Peyer's patch (tissue), 4 donors: ENCODE measurements at regions not wholly inside any gene's neighbourhood (a gene's known extent, or its start where the extent isn't known, plus 50 kb on each side); places are given as distances from the start of the nearest gene placed in this dataset.

Experiments
- DNase-seq, 3 donors: peaks; one replicate each; pipeline ENCODE4 v3.0.0-alpha.2; 2017 to 2019
- H3K27ac ChIP-seq, 4 donors: fragments of 200-600 bp; sonication (generic); one replicate each; pipeline ENCODE4 v1.5.1; 2016 to 2019
- H3K27me3 ChIP-seq, 2 donors: fragments of 200-600 bp; sonication (generic); one replicate each; pipeline ENCODE4 v1.5.1; 2019
- H3K36me3 ChIP-seq, 3 donors: fragments of 200-600 bp; sonication (generic); one replicate each; pipeline ENCODE4 v1.5.1; 2016 to 2019
- H3K4me1 ChIP-seq, 4 donors: fragments of 200-600 bp; sonication (generic); one replicate each; pipeline ENCODE4 v1.5.1; 2016 to 2019
- H3K4me3 ChIP-seq, 4 donors: fragments of 200-600 bp; sonication (generic); 1 replicate in 3 of 4; 2 replicates in 1 of 4; pipeline ENCODE4 v1.5.1; 2016 to 2019; ENCODE audit warnings: mild to moderate bottlenecking in 1 of 4
- H3K9me3 ChIP-seq, 4 donors: fragments of 200-600 bp; sonication (generic); one replicate each; pipeline ENCODE4 v1.5.1; 2016 to 2019; ENCODE audit warnings: mild to moderate bottlenecking in 1 of 4
- POLR2A ChIP-seq, 2 donors: fragments of 450-650 bp; IDR thresholded peaks; one replicate each; pipeline ENCODE4 v1.5.1; 2017; ENCODE audit warnings: antibody characterized with exemption in 2 of 2, mild to moderate bottlenecking in 2 of 2, moderate library complexity in 2 of 2
- TF ChIP-seq, protein P1 (sequence below), 6 experiments: fragments of 450-650 bp in 4 of 6; fragments of 200-600 bp in 2 of 6; sonication (generic) in 1 of 6; IDR thresholded peaks; one replicate each; pipeline ENCODE4 v1.5.1; 2017 to 2019; ENCODE audit warnings: antibody characterized with exemption in 6 of 6, mild to moderate bottlenecking in 3 of 6, moderate library complexity in 1 of 6

DNA sequence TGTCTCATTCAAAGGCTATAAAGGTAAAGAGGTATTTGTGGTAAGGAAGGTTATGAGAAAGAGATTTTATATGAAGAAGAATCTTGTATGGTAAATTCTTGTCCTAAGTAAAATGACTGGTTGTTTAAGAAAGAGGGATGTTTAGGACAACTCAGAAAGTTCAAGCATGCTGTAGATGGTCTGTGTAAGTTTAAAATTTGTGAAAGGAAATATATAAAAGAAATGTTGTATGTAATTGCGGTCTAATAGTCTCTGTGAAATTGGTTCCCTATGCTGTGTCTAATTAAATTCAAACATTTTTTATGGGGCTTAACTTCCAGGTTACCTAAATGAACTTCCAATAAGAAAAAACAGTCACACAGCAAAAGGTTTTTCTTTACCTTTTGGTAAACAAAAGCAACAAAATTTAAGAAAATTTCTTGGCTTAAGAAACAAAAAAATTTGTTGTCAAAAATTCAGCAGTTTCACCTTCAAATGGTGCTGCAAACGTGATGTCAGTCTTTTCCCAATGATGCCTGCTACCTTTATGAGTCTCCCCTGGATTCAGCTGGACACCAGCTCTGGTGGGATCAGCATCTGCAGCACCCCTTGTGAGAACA is 83.0 kb upstream of the FCN1 start:
- Histone ChIP-seq H3K27ac (no peak overlapping the region), H3K4me3 (no peak overlapping the region), H3K36me3 (no peaks in the 10 kb centered on the region), H3K4me1 (no peaks in the 10 kb centered on the region), H3K9me3 (no peaks in the 10 kb centered on the region), H3K27me3 (no peaks in the 10 kb centered on the region)
- DNase-seq: no peak
- TF ChIP-seq POLR2A (IDR thresholded peaks at IDR 0.05): no peak
- TF ChIP-seq, protein P1, sequence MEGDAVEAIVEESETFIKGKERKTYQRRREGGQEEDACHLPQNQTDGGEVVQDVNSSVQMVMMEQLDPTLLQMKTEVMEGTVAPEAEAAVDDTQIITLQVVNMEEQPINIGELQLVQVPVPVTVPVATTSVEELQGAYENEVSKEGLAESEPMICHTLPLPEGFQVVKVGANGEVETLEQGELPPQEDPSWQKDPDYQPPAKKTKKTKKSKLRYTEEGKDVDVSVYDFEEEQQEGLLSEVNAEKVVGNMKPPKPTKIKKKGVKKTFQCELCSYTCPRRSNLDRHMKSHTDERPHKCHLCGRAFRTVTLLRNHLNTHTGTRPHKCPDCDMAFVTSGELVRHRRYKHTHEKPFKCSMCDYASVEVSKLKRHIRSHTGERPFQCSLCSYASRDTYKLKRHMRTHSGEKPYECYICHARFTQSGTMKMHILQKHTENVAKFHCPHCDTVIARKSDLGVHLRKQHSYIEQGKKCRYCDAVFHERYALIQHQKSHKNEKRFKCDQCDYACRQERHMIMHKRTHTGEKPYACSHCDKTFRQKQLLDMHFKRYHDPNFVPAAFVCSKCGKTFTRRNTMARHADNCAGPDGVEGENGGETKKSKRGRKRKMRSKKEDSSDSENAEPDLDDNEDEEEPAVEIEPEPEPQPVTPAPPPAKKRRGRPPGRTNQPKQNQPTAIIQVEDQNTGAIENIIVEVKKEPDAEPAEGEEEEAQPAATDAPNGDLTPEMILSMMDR (IDR thresholded peaks at IDR 0.05): no peak

DNA sequence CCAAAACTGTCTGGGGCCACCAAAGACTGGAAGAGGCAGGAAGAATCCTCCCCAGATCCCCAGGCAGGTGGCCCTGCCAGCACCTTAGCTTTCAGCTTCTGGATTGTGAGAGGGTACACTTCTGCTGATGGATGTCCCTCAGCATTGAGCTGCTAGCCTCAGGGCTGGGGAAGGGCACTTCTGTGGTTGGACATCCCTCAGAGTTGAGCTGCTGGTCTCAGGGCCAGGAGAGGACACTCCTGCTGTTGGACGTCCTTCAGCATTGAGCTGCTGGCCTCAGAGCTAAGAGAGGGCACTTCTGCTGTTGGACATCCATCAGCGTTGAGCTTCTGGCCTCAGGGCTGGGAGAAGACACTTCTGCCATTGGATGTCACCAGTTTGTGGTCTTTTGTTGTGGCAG is 83.8 kb upstream of the FCN1 start:
- no peak overlapping the region for H3K4me3 ChIP-seq
- no peaks in the 10 kb centered on the region for H3K9me3 ChIP-seq
- no peaks in the 10 kb centered on the region for H3K27me3 ChIP-seq
- DNase-seq: peak in 1 of 3 donors; percentile 20
- H3K4me1 ChIP-seq: no peaks in the 10 kb centered on the region
- no peaks in the 10 kb centered on the region for H3K36me3 ChIP-seq
- TF ChIP-seq POLR2A (IDR thresholded peaks at IDR 0.05): no peak
- TF ChIP-seq, protein P1 (IDR thresholded peaks at IDR 0.05): no peak
- no peak overlapping the region for H3K27ac ChIP-seq

DNA sequence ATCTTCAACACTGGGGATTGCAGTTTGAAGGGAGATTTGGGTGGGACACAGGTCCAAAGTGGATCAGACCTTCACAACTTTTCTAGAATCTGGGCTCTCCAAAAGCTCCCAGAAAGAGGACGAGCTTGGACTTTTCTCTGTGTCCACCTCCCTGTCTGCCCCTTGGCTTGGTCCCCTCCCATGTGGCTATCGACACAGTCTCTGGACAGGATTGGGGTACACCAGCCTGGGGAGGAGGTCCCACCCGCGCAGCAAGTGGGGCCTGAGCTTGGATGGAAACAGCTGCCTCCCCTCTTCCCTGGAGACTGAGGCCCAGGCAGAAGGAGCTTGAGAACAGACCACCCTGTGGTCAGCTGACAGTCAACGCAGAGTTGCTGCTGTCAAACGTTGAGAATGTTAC is 84.6 kb upstream of the FCN1 start:
- Histone ChIP-seq H3K4me1 (no peaks in the 10 kb centered on the region), H3K9me3 (no peaks in the 10 kb centered on the region), H3K4me3 (no peak overlapping the region), H3K27ac (no peak overlapping the region), H3K27me3 (no peaks in the 10 kb centered on the region), H3K36me3 (no peaks in the 10 kb centered on the region)
- DNase-seq: peak in 1 of 3 donors; percentile 11
- no peak for TF ChIP-seq POLR2A (IDR thresholded peaks at IDR 0.05)
- TF ChIP-seq, protein P1 (IDR thresholded peaks at IDR 0.05): no peak

DNA sequence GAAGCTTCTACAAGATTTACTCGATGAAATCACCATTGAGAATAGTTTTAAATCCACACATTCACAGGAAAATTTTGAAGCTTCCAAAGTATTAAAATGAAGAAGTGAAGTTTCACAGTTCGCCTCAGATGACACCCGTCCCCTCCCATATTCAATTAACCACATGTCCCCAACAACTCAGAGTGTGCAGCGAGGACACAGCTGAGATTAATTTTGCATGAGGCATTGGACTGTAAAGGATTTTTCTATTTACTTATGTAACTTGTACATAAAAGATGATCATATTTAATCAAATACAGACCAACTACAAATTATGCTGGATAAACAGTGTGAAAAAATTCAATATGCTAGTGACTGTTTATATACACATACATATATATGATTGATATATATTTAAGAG is 84.7 kb upstream of the OLFM1 start:
- H3K4me1 ChIP-seq: no peaks in the 10 kb centered on the region
- no peak for DNase-seq
- H3K9me3 ChIP-seq: no peaks in the 10 kb centered on the region
- no peaks in the 10 kb centered on the region for H3K36me3 ChIP-seq
- no peak for TF ChIP-seq POLR2A (IDR thresholded peaks at IDR 0.05)
- TF ChIP-seq, protein P1 (IDR thresholded peaks at IDR 0.05): no peak
- H3K27ac ChIP-seq: no peak overlapping the region
- H3K27me3 ChIP-seq: no peaks in the 10 kb centered on the region
- no peak overlapping the region for H3K4me3 ChIP-seq

DNA sequence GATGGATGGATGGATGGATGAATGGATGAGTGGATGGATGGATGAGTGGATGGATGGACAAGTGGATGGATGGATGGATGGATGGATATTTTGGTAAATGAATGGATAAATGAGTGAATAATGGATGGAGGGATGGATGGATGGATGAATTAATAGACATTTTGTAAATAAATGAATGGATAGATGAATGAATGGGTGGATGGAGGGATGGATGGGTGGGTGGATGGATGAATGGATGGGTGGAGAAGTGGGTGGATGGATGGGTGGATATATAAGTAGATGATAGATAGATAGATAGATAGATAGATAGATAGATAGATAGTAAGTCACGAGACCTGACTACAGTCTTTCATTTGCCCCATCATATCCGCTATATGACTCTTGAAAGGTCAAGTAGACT is 82.7 kb upstream of the OLFM1 start:
- no peak for DNase-seq
- Histone ChIP-seq H3K4me1 (no peaks in the 10 kb centered on the region), H3K27me3 (no peaks in the 10 kb centered on the region), H3K4me3 (no peak overlapping the region), H3K36me3 (no peaks in the 10 kb centered on the region), H3K27ac (no peak overlapping the region), H3K9me3 (no peaks in the 10 kb centered on the region)
- TF ChIP-seq, protein P1 (IDR thresholded peaks at IDR 0.05): no peak
- no peak for TF ChIP-seq POLR2A (IDR thresholded peaks at IDR 0.05)
